GM19035 (cell line): ENCODE measurements at regions not wholly inside any gene's neighbourhood (a gene's known extent, or its start where the extent isn't known, plus 50 kb on each side); places are given as distances from the start of the nearest gene placed in this dataset.

Experiments used
- ATAC-seq: cut with Tn5 transposase; IDR thresholded peaks from one replicate; pipeline ENCODE4 v1.9.1; 2021; ENCODE audit not compliant: unreplicated experiment

DNA sequence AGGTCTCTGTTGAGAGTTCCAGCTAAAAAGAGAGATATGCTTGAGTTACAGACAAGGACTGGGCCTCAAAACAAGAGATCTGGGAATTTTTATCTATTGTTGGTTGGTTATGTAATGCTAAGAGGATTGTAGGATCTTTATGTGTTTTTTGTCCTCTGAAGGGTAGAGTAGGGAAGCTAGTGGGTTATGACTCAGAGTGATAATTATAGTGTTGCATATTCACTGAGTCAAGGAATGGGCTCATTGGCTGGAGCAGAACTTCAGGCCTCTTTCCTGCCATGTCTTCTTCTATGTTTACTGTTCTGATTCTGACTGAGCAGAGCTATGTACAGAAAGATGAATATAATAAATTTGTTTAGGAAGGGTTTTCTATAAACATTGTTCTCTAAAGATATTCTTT lies 66.1 kb upstream of the NOX3 start:
- ATAC-seq = no peak

GRCh38 chr6:155520078-155520477 lies 64.4 kb upstream of the NOX3 start:
- no peak for ATAC-seq

DNA sequence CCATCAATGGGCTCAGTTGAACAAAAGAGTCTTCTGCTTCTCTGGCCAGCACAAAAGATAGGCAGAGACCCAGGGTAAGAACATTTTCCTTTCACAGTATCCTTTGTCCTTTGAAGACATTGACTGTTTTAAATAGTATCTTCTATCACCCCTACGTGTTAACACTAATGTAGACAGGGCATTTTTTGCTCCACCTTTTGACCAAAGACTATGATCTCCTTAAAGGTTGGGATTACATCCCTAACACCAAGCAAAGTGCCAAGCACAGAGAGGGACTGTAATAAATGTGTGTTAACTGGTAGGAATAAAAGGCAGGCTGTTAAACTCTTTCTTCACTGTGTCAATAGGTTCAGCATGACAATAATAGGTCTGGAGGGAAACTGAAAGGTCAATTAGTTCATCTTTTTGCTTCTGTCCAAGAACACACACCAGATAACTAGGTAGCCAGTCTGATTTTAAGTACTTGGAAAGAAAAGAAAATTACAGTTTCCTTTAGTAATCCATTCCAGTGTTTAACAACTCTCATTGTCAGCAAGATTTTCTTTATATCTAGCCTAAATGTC lies 63.6 kb upstream of the NOX3 start:
- ATAC-seq = no peak

GRCh38 chr6:155517294-155517693 lies 61.7 kb upstream of the NOX3 start:
- ATAC-seq = no peak

- ATAC-seq = no peak
Observed at GRCh38 chr6:155510879-155511278, 55.2 kb upstream of the NOX3 start.

GRCh38 chr6:155509743-155510475 lies 54.3 kb upstream of the NOX3 start:
- no peak for ATAC-seq

DNA sequence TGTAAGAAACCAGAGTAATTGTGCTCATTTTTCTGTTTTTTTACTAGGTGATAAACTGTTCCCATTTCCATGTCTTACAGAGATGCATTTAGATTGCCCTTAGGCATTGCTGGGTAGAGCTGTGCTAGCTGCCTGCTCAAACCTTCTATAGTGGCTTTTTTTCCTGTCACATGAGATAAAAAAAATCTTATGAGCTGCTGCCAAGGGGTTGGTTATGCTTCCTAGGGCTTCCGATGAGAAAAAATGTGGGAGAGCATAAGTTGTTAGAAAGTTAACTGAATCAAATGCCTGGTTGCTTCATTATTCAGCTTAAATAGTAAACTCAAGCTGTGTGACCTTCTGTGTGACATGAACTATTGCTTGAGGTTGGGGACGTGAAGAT lies 50.0 kb upstream of the NOX3 start:
- ATAC-seq = no peak
